Ramos (cell line): ENCODE measurements at regions not wholly inside any gene's neighbourhood (a gene's known extent, or its start where the extent isn't known, plus 50 kb on each side); places are given as distances from the start of the nearest gene placed in this dataset.
"Not testable (repeated sequence)": the region's sequence is repeated elsewhere in the genome, so short reads cannot be mapped to it uniquely, and the experiment has no call there.

Experiments used
- in situ Hi-C: fragments of 300-500 bp; cut with MboI; formaldehyde crosslinking; loops from one replicate; pipeline ENCODE4 v1.14.3; 2022; ENCODE audit warnings: low sequenced_read_pairs; ENCODE audit not compliant: unreplicated experiment

GRCh38 chr6:26951211-26951610 is 291.7 kb upstream of the ZNF322 start:
- in situ Hi-C loops: not testable (repeated sequence)

- in situ Hi-C loops: not testable (repeated sequence)
Measured at GRCh38 chr6:26956078-26956600, 291.4 kb upstream of the PRSS16 start.

- in situ Hi-C loops: not testable (repeated sequence)
Measured at GRCh38 chr6:26956601-26957184, 290.8 kb upstream of the PRSS16 start.

GRCh38 chr6:26957399-26958127 is 289.9 kb upstream of the PRSS16 start:
- in situ Hi-C loops: not testable (repeated sequence)

- in situ Hi-C loops: not testable (repeated sequence)
Measured at GRCh38 chr6:26961236-26961635, 286.3 kb upstream of the PRSS16 start.

GRCh38 chr6:27002447-27002846 is 245.1 kb upstream of the PRSS16 start:
- in situ Hi-C loops: no loop called here

- in situ Hi-C loops: no loop called here
Measured at GRCh38 chr6:27007020-27007419, 240.5 kb upstream of the PRSS16 start.

- in situ Hi-C loops: not testable (repeated sequence)
Measured at GRCh38 chr6:27008613-27009012, 238.9 kb upstream of the PRSS16 start.

- in situ Hi-C loops: not testable (repeated sequence)
Measured at GRCh38 chr6:27014053-27014452, 233.4 kb upstream of the PRSS16 start.

- in situ Hi-C loops: no loop called here
Measured at GRCh38 chr6:27016689-27017088, 230.8 kb upstream of the PRSS16 start.

- in situ Hi-C loops: not testable (repeated sequence)
Measured at GRCh38 chr6:27018401-27018800, 229.1 kb upstream of the PRSS16 start.

GRCh38 chr6:27019651-27020552 is 227.6 kb upstream of the PRSS16 start:
- in situ Hi-C loops: no loop called here

GRCh38 chr6:27020553-27020880 is 227.0 kb upstream of the PRSS16 start:
- in situ Hi-C loops: no loop called here

GRCh38 chr6:27023664-27024063 is 223.8 kb upstream of the PRSS16 start:
- in situ Hi-C loops: no loop called here

- in situ Hi-C loops: no loop called here
Measured at GRCh38 chr6:27025351-27025750, 222.2 kb upstream of the PRSS16 start.

- in situ Hi-C loops: no loop called here
Measured at GRCh38 chr6:27026361-27026760, 221.1 kb upstream of the PRSS16 start.

- in situ Hi-C loops: no loop called here
Measured at GRCh38 chr6:27031302-27031701, 216.2 kb upstream of the PRSS16 start.

GRCh38 chr6:27038498-27038897 is 209.0 kb upstream of the PRSS16 start:
- in situ Hi-C loops: no loop called here

- in situ Hi-C loops: no loop called here
Measured at GRCh38 chr6:27040244-27041042, 207.1 kb upstream of the PRSS16 start.

- in situ Hi-C loops: no loop called here
Measured at GRCh38 chr6:27043244-27043643, 204.3 kb upstream of the PRSS16 start.
